Upper lobe of left lung (tissue), 6 donors: ENCODE measurements at regions not wholly inside any gene's neighbourhood (a gene's known extent, or its start where the extent isn't known, plus 50 kb on each side); places are given as distances from the start of the nearest gene placed in this dataset.
A peak's percentile ranks its signal among the peaks of the same experiment; 100 is the strongest.

ENCODE experiments used
- ATAC-seq, 2 donors: fragments of 200-7000 bp; cut with Tn5 transposase; one replicate each; pipeline ENCODE4 v1.9.1; 2022; ENCODE audit warnings: mild to moderate bottlenecking in 2 of 2, moderate library complexity in 2 of 2; ENCODE audit not compliant: low FRiP score in 2 of 2
- DNase-seq, 2 donors: peaks; one replicate each; pipeline ENCODE4 v3.0.0-alpha.2; 2019 to 2020
- H3K27ac ChIP-seq, 4 donors: fragments of 200-600 bp; sonication (generic); one replicate each; pipeline ENCODE4 v1.5.1; 2016 to 2019
- H3K27me3 ChIP-seq, 4 donors: fragments of 200-600 bp; sonication (generic); one replicate each; pipeline ENCODE4 v1.5.1; 2017 to 2019
- H3K36me3 ChIP-seq, 4 donors: fragments of 200-600 bp; sonication (generic); one replicate each; pipeline ENCODE4 v1.5.1; 2016 to 2019
- H3K4me1 ChIP-seq, 4 donors: fragments of 200-600 bp; sonication (generic); one replicate each; pipeline ENCODE4 v1.5.1; 2018 to 2019
- H3K4me3 ChIP-seq, 4 donors: fragments of 200-600 bp; sonication (generic); one replicate each; pipeline ENCODE4 v1.5.1; 2017 to 2019; ENCODE audit warnings: mild to moderate bottlenecking in 2 of 4, moderate library complexity in 1 of 4
- H3K9me3 ChIP-seq, 4 donors: fragments of 200-600 bp; sonication (generic); one replicate each; pipeline ENCODE4 v1.5.1; 2018 to 2019
- EP300 ChIP-seq, 4 donors: sonication (generic); formaldehyde crosslinking; IDR thresholded peaks; one replicate each; pipeline ENCODE4 v1.5.1; 2017; ENCODE audit warnings: antibody characterized with exemption in 4 of 4, control low read depth in 2 of 4
- POLR2A ChIP-seq, 4 donors: fragments of 450-650 bp; IDR thresholded peaks; one replicate each; pipeline ENCODE4 v1.5.1; 2016 to 2017; ENCODE audit warnings: antibody characterized with exemption in 4 of 4, mild to moderate bottlenecking in 2 of 4
- POLR2AphosphoS5 ChIP-seq, 2 donors: sonication (generic); formaldehyde crosslinking; IDR thresholded peaks; one replicate each; pipeline ENCODE4 v1.5.1; 2017; ENCODE audit warnings: antibody characterized with exemption in 2 of 2
- WGBS, 2 donors: methylation state at CpG; one replicate each; pipeline ENCODE4 v1.1.5; 2017 to 2018; 5-methylcytosine and 5-hydroxymethylcytosine counted together
- TF ChIP-seq, protein P1 (sequence below), 6 experiments: fragments of 450-650 bp in 4 of 6; fragments of 200-600 bp in 2 of 6; sonication (generic) in 2 of 6; IDR thresholded peaks; one replicate each; pipeline ENCODE4 v1.5.1; 2016 to 2019; ENCODE audit warnings: antibody characterized with exemption in 6 of 6
- donor health status: DM: no; HTN: no; CAD: no; lungs with moderate emphysema.
- donor health status: DM: no; HTN: yes; CAD: no; lungs with severe emphysema.

DNA sequence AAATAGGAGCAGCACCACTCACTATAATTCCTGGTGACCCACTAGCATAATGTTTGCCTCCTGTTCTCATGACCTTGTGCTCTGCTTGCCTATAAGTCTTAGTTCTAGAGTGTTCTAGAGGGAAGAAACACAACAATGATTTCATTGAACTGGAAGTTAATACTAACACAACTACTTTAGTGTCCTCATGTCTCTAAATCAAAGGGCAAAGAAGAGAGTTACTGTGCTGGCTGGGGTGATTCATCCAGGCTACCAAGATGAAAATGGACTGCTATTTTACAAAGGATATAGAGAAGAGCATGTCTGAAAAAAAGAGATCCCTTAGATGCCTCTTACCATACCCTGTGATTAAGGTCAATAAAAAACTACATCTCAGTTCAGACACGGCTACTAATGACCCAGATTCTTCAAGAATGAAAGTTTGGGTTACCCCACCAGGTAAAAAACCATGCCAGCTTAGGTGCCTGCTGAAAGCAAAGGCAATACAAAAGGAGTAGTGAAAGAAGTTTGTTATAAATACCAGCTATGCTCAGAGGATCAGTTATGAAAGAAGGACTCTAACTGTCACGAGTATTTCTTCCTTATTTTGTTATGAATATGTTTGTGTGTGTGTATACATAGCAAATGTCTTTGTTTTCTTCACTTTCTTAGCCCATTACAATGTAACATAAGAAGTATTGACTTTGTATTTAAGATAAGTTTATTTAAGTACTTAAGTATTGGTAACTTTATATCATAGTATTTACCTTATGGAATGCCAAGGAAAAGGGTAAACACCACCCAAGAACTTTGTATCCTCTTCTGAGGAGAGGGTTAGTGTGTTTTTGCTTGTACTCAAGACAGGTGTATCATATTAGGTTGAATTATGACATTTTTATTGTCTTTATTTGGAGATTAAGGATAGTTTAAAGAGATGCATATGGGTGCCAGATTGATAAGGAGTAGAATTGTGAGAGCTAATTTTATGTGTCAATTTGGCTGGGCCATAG is 314.1 kb upstream of the PTGER4 start:
- Histone ChIP-seq H3K4me3 (no peak overlapping the region), H3K9me3 (no peaks in the 10 kb centered on the region), H3K27ac (peak overlapping the region in 1 of 4 donors; percentile 35), H3K36me3 (no peaks in the 10 kb centered on the region), H3K27me3 (no peaks in the 10 kb centered on the region), H3K4me1 (no peaks in the 10 kb centered on the region)
- peak in 1 of 2 donors; percentile 54 for ATAC-seq
- 60 to 65% methylated on average over 2 of the region's 2 CpGs for WGBS, 2 donors
- no peak for DNase-seq
- TF ChIP-seq EP300 (IDR thresholded peaks at IDR 0.05): no peak
- no peak for TF ChIP-seq POLR2A (IDR thresholded peaks at IDR 0.05)
- TF ChIP-seq, protein P1, sequence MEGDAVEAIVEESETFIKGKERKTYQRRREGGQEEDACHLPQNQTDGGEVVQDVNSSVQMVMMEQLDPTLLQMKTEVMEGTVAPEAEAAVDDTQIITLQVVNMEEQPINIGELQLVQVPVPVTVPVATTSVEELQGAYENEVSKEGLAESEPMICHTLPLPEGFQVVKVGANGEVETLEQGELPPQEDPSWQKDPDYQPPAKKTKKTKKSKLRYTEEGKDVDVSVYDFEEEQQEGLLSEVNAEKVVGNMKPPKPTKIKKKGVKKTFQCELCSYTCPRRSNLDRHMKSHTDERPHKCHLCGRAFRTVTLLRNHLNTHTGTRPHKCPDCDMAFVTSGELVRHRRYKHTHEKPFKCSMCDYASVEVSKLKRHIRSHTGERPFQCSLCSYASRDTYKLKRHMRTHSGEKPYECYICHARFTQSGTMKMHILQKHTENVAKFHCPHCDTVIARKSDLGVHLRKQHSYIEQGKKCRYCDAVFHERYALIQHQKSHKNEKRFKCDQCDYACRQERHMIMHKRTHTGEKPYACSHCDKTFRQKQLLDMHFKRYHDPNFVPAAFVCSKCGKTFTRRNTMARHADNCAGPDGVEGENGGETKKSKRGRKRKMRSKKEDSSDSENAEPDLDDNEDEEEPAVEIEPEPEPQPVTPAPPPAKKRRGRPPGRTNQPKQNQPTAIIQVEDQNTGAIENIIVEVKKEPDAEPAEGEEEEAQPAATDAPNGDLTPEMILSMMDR (IDR thresholded peaks at IDR 0.05): no peak

DNA sequence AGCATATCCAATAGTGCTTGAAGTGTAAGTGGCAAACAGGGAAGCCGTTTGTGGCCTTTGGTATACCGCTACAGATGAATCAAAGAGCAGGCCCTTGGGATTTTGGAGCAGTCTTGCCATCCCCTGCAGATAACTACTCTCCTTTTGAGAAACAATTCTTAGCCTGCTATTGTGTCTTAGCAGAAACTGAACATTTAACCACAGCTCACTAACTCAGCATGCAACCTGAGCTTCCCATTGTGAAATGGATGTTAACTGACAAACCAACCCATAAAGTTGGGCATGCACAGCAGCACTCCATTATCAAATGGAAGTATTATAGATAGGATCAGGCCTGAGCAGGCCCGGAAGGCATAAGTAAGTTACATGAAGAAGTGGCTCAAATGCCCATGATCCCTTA is 315.3 kb upstream of the PTGER4 start:
- Histone ChIP-seq H3K4me3 (no peak overlapping the region), H3K4me1 (no peaks in the 10 kb centered on the region), H3K36me3 (no peaks in the 10 kb centered on the region), H3K27me3 (no peaks in the 10 kb centered on the region), H3K27ac (no peak overlapping the region), H3K9me3 (no peaks in the 10 kb centered on the region)
- ATAC-seq: no peak
- TF ChIP-seq POLR2A (IDR thresholded peaks at IDR 0.05) (no peak), EP300 (IDR thresholded peaks at IDR 0.05) (no peak), POLR2AphosphoS5 (IDR thresholded peaks at IDR 0.05) (no peak)
- TF ChIP-seq, protein P1 (IDR thresholded peaks at IDR 0.05): no peak
- WGBS, 2 donors: 97 to 98% methylated on average over 3 of the region's 3 CpGs
- no peak for DNase-seq

DNA sequence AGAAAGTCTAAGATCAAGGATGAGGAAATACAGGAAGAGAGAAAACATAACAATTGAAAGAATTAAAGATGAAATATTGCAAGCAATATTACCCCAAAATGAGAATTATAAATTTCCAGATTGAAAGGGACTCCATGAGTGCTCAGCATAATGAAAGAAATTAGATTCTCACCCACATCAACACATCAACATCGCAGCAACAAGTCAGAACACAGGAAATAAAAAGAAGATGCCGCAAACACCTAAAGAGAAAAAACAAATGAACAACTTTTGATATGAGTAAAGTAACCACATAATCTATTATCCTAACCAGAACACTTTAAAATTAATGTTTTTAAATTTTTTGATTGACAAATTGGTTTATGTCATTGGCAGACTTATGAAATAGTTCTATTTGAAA is 318.3 kb upstream of the PTGER4 start:
- no peaks in the 10 kb centered on the region for H3K36me3 ChIP-seq
- no peaks in the 10 kb centered on the region for H3K9me3 ChIP-seq
- peaks cover 0 to 3% (median 0%) of the 10 kb centered on the region in 4 donors for H3K4me1 ChIP-seq
- no peak overlapping the region for H3K27ac ChIP-seq
- no peaks in the 10 kb centered on the region for H3K27me3 ChIP-seq
- DNase-seq (no peak), ATAC-seq (no peak)
- no peak overlapping the region for H3K4me3 ChIP-seq
- WGBS, 2 donors: 82% methylated on average over 2 of the region's 2 CpGs
- TF ChIP-seq POLR2A (IDR thresholded peaks at IDR 0.05): no peak
- no peak for TF ChIP-seq EP300 (IDR thresholded peaks at IDR 0.05)
- TF ChIP-seq, protein P1 (IDR thresholded peaks at IDR 0.05): no peak
- TF ChIP-seq POLR2AphosphoS5 (IDR thresholded peaks at IDR 0.05): no peak

DNA sequence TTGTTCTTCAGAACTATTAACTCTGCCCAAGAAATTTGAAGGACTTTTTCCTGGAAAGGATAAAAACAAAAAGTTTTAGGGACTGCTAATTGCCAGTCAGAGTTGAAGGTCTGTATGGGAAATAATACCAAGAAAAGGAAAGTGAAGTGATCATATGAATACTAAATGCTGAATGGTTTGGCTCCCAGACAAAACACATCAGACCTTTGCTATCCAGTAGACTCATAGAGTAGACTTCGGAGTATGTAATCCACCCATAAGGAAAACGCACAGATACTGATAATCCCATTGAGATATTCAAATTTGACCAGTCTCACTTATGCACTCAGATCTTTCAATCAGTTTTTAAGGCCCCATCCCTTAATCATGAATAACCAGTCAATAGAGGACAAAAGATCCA is 319.0 kb upstream of the PTGER4 start:
- no peak for ATAC-seq
- Histone ChIP-seq H3K36me3 (no peaks in the 10 kb centered on the region), H3K4me3 (no peak overlapping the region), H3K27me3 (no peaks in the 10 kb centered on the region), H3K9me3 (no peaks in the 10 kb centered on the region), H3K27ac (no peak overlapping the region), H3K4me1 (peaks cover 0 to 3% (median 0%) of the 10 kb centered on the region in 4 donors)
- TF ChIP-seq, protein P1 (IDR thresholded peaks at IDR 0.05): no peak
- no peak for TF ChIP-seq POLR2A (IDR thresholded peaks at IDR 0.05)
- no peak for TF ChIP-seq POLR2AphosphoS5 (IDR thresholded peaks at IDR 0.05)
- no peak for TF ChIP-seq EP300 (IDR thresholded peaks at IDR 0.05)
- DNase-seq: no peak
- WGBS, 2 donors: 92 to 96% methylated on average over 2 of the region's 2 CpGs
